HL-60/S4 (cell line): ENCODE measurements at regions not wholly inside any gene's neighbourhood (a gene's known extent, or its start where the extent isn't known, plus 50 kb on each side); places are given as distances from the start of the nearest gene placed in this dataset.
"Not testable (repeated sequence)": the region's sequence is repeated elsewhere in the genome, so short reads cannot be mapped to it uniquely, and the experiment has no call there.

ENCODE experiments used
- in situ Hi-C: fragments of 300-500 bp; cut with MboI; formaldehyde crosslinking; loops from 2 replicates; pipeline ENCODE4 v1.14.3; 2022; ENCODE audit warnings: low sequenced_read_pairs

- in situ Hi-C loops = no loop called here
Measured at GRCh38 chr11:81342966-81343365, 1390.7 kb downstream of the FAM181B start.

GRCh38 chr11:81340225-81340624 lies 1393.4 kb downstream of the FAM181B start:
- in situ Hi-C loops = no loop called here

GRCh38 chr11:81339521-81339920 lies 1394.1 kb downstream of the FAM181B start:
- in situ Hi-C loops = no loop called here

- in situ Hi-C loops = no loop called here
Measured at GRCh38 chr11:81337756-81338155, 1395.9 kb downstream of the FAM181B start.

- in situ Hi-C loops = no loop called here
Measured at GRCh38 chr11:81332276-81332675, 1401.4 kb downstream of the FAM181B start.

- in situ Hi-C loops = no loop called here
Measured at GRCh38 chr11:81331611-81332235, 1401.9 kb downstream of the FAM181B start.

- in situ Hi-C loops = no loop called here
Measured at GRCh38 chr11:81331088-81331487, 1402.6 kb downstream of the FAM181B start.

GRCh38 chr11:81303038-81303664 lies 1430.5 kb downstream of the FAM181B start:
- in situ Hi-C loops = no loop called here

- in situ Hi-C loops = no loop called here
Measured at GRCh38 chr11:81301166-81301830, 1432.4 kb downstream of the FAM181B start.

- in situ Hi-C loops = no loop called here
Measured at GRCh38 chr11:81286959-81287358, 1446.7 kb downstream of the FAM181B start.

GRCh38 chr11:81286550-81286949 lies 1447.1 kb downstream of the FAM181B start:
- in situ Hi-C loops = no loop called here

GRCh38 chr11:81280228-81280627 lies 1453.4 kb downstream of the FAM181B start:
- in situ Hi-C loops = not testable (repeated sequence)

- in situ Hi-C loops = no loop called here
Measured at GRCh38 chr11:81278991-81279390, 1454.7 kb downstream of the FAM181B start.

- in situ Hi-C loops = no loop called here
Measured at GRCh38 chr11:81270686-81271085, 1463.0 kb downstream of the FAM181B start.

- in situ Hi-C loops = no loop called here
Measured at GRCh38 chr11:81267246-81267645, 1466.4 kb downstream of the FAM181B start.

GRCh38 chr11:81259471-81259870 lies 1474.2 kb downstream of the FAM181B start:
- in situ Hi-C loops = no loop called here

- in situ Hi-C loops = no loop called here
Measured at GRCh38 chr11:81255895-81256294, 1477.8 kb downstream of the FAM181B start.

- in situ Hi-C loops = no loop called here
Measured at GRCh38 chr11:81253244-81253643, 1480.4 kb downstream of the FAM181B start.

- in situ Hi-C loops = no loop called here
Measured at GRCh38 chr11:81246941-81247340, 1486.7 kb downstream of the FAM181B start.

GRCh38 chr11:81245791-81246190 lies 1487.9 kb downstream of the FAM181B start:
- in situ Hi-C loops = no loop called here

- in situ Hi-C loops = no loop called here
Measured at GRCh38 chr11:81241672-81242275, 1491.9 kb downstream of the FAM181B start.

GRCh38 chr11:81237139-81237538 lies 1496.5 kb downstream of the FAM181B start:
- in situ Hi-C loops = no loop called here
